Prostate gland (tissue), 2 donors: ENCODE measurements at regions not wholly inside any gene's neighbourhood (a gene's known extent, or its start where the extent isn't known, plus 50 kb on each side); places are given as distances from the start of the nearest gene placed in this dataset.

Experiments used
- DNase-seq: peaks from one replicate; pipeline ENCODE4 v3.0.0-alpha.2; 2019; ENCODE audit warnings: low spot score
- H3K27ac ChIP-seq, 2 donors: fragments of 200-600 bp; sonication (generic); 2 replicates each; pipeline ENCODE4 v1.5.1; 2017 to 2019
- H3K27me3 ChIP-seq: fragments of 200-600 bp; sonication (generic); replicated peaks from 2 replicates; pipeline ENCODE4 v1.5.1; 2019; ENCODE audit not compliant: insufficient read depth
- H3K36me3 ChIP-seq, 2 donors: fragments of 200-600 bp; sonication (generic); 1 replicate in 1 of 2; 2 replicates in 1 of 2; pipeline versions ENCODE4 v1.5.1 to v1.8.1; 2017 to 2019
- H3K4me1 ChIP-seq: fragments of 200-600 bp; sonication (generic); replicated peaks from 2 replicates; pipeline ENCODE4 v1.5.1; 2019
- H3K4me3 ChIP-seq, 2 donors: fragments of 200-600 bp; sonication (generic); 2 replicates each; pipeline ENCODE4 v1.5.1; 2017 to 2019
- H3K9me3 ChIP-seq: fragments of 200-600 bp; sonication (generic); 2 replicates; pipeline ENCODE4 v1.5.1; 2017
- CTCF ChIP-seq, 4 experiments: fragments of 200-600 bp in 2 of 4; fragments of 450-650 bp in 2 of 4; sonication (generic) in 2 of 4; IDR thresholded peaks; 1 replicate in 3 of 4; 2 replicates in 1 of 4; pipeline ENCODE4 v1.5.1; 2016 to 2019; ENCODE audit warnings: antibody characterized with exemption in 4 of 4, mild to moderate bottlenecking in 2 of 4, moderate library complexity in 2 of 4
- POLR2A ChIP-seq: fragments of 450-650 bp; IDR thresholded peaks from one replicate; pipeline ENCODE4 v1.6.1; 2016; ENCODE audit warnings: antibody characterized with exemption, mild to moderate bottlenecking
- POLR2AphosphoS5 ChIP-seq: sonication (generic); formaldehyde crosslinking; IDR thresholded peaks from one replicate; pipeline ENCODE4 v1.6.1; 2017; ENCODE audit warnings: antibody characterized with exemption
- WGBS: methylation state at CpG from one replicate; pipeline ENCODE4 v1.1.5; 2018; 5-methylcytosine and 5-hydroxymethylcytosine counted together
- intact Hi-C: fragments of 100-400 bp; cut with DNase I; formaldehyde crosslinking; loops from one replicate; pipeline ENCODE4 v1.14.2; 2022

- WGBS, result 66% methylated on average over 3 of the region's 3 CpGs
- DNase-seq, result no peak
- TF ChIP-seq CTCF (IDR thresholded peaks at IDR 0.05), result no peak
- TF ChIP-seq POLR2A, result no peak
- TF ChIP-seq POLR2AphosphoS5, result no peak
- intact Hi-C loops, result loop anchor here (5.0 kb wide), 3 partner anchors 41 to 191 kb away; no protein-coding TSS in a partner anchor
- H3K27me3 ChIP-seq, result no peaks in the 10 kb centered on the region
- no peaks in the 10 kb centered on the region for H3K4me1 ChIP-seq
- no peaks in the 10 kb centered on the region for H3K36me3 ChIP-seq
- no peaks in the 10 kb centered on the region for H3K9me3 ChIP-seq
- peak overlapping the region in 1 of 2 donors; percentile 100 for H3K4me3 ChIP-seq
- peak overlapping the region; percentile 99 to 100 for H3K27ac ChIP-seq
Measured at GRCh38 chr7:131111792-131112191, 215.9 kb upstream of the MKLN1 start.

GRCh38 chr7:131112431-131112830, 215.2 kb upstream of the MKLN1 start:
- H3K27ac ChIP-seq, result no peak overlapping the region
- TF ChIP-seq POLR2A (no peak), POLR2AphosphoS5 (no peak), CTCF (IDR thresholded peaks at IDR 0.05) (no peak)
- H3K9me3 ChIP-seq, result no peaks in the 10 kb centered on the region
- H3K4me3 ChIP-seq, result no peak overlapping the region
- H3K27me3 ChIP-seq, result no peaks in the 10 kb centered on the region
- H3K36me3 ChIP-seq, result no peaks in the 10 kb centered on the region
- 84% methylated on average over 1 of the region's 1 CpG for WGBS
- intact Hi-C loops, result loop anchor here (5.0 kb wide), 3 partner anchors 40 to 190 kb away; no protein-coding TSS in a partner anchor
- no peaks in the 10 kb centered on the region for H3K4me1 ChIP-seq
- DNase-seq, result no peak

GRCh38 chr7:131115340-131115739, 212.3 kb upstream of the MKLN1 start:
- Histone ChIP-seq H3K4me1 (no peaks in the 10 kb centered on the region), H3K9me3 (no peaks in the 10 kb centered on the region), H3K4me3 (no peak overlapping the region), H3K27me3 (no peaks in the 10 kb centered on the region), H3K36me3 (no peaks in the 10 kb centered on the region), H3K27ac (no peak overlapping the region)
- no peak for DNase-seq
- 78% methylated on average over 5 of the region's 5 CpGs for WGBS
- intact Hi-C loops, result no loop called here
- TF ChIP-seq CTCF (IDR thresholded peaks at IDR 0.05) (no peak), POLR2A (no peak), POLR2AphosphoS5 (no peak)

GRCh38 chr7:131117439-131117838, 210.2 kb upstream of the MKLN1 start:
- Histone ChIP-seq H3K36me3 (no peaks in the 10 kb centered on the region), H3K4me3 (no peak overlapping the region), H3K9me3 (no peaks in the 10 kb centered on the region), H3K4me1 (no peaks in the 10 kb centered on the region), H3K27me3 (no peaks in the 10 kb centered on the region), H3K27ac (no peak overlapping the region)
- intact Hi-C loops, result no loop called here
- DNase-seq, result no peak
- no peak for TF ChIP-seq POLR2A
- no peak for TF ChIP-seq POLR2AphosphoS5
- no peak for TF ChIP-seq CTCF (IDR thresholded peaks at IDR 0.05)
- WGBS, result 46% methylated on average over 1 of the region's 1 CpG

GRCh38 chr7:131119381-131119780, 208.3 kb upstream of the MKLN1 start:
- Histone ChIP-seq H3K36me3 (no peaks in the 10 kb centered on the region), H3K9me3 (no peaks in the 10 kb centered on the region), H3K27ac (no peak overlapping the region), H3K27me3 (no peaks in the 10 kb centered on the region), H3K4me1 (no peaks in the 10 kb centered on the region), H3K4me3 (no peak overlapping the region)
- TF ChIP-seq POLR2AphosphoS5, result no peak
- TF ChIP-seq POLR2A, result no peak
- no peak for TF ChIP-seq CTCF (IDR thresholded peaks at IDR 0.05)
- WGBS, result 100% methylated on average over 1 of the region's 1 CpG
- no peak for DNase-seq
- intact Hi-C loops, result no loop called here
